ENCODE measurements at regions not wholly inside any gene's neighbourhood (a gene's known extent, or its start where the extent isn't known, plus 50 kb on each side); places are given as distances from the start of the nearest gene placed in this dataset.

DNA sequence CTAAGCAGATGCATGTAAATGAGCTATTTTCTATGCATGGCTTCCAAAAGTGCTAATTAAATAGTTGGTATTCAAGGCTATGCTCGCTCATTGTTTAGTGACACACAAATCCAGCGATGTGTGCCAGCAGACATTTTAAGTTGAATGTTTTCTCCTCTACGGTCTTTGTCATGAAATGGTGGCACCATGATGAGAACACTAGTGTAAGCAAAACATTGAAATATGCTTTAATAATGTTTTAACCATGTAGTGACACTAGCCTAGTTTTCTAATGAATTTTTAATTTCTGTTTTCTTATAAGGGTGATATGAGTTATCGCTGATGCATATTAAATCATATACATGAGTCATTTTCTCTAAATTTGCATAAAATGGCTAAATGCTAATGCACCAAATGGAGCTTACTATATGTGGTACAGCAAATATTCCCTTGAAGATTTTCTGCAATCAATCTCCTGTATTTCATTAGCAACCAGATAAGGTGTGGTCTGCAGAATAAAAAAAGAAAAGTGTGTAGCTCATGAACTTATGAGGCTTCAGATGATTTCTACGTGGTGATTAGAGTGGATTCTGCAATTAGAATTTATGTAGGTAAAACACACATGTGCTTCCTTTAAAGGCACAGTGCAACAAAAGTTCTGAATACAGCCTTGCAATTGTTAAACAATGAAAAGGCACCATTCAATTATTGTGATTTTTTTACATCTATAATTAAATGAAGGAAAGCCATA is 226.6 kb downstream of the MEF2C start:
- Histone ChIP-seq H3K4me1 (peaks cover 0 to 10% (median 9%) of the 10 kb centered on the region in 4 donors), H3K4me3 (no peak overlapping the region), H3K36me3 (no peaks in the 10 kb centered on the region), H3K27me3 (peaks cover 93% of the 10 kb centered on the region), H3K27ac (no peak overlapping the region), H3K9me3 (no peaks in the 10 kb centered on the region)
- in situ Hi-C loops (cut with MboI; ENCODE audit: low pct_ligation_motif_present in 1 of 4, low pct_unique_long_range_greater_than_20kb in 1 of 4, low sequenced_read_pairs in 3 of 4) = loop anchor here in 2 of 4 donors (25.0 kb wide), 1 partner anchor 519 kb away; no protein-coding TSS in a partner anchor
- intact Hi-C loops (cut with DNase I; ENCODE audit: low total_unique reads) = no loop called here
- no peak for DNase-seq
- TF ChIP-seq, protein P1, sequence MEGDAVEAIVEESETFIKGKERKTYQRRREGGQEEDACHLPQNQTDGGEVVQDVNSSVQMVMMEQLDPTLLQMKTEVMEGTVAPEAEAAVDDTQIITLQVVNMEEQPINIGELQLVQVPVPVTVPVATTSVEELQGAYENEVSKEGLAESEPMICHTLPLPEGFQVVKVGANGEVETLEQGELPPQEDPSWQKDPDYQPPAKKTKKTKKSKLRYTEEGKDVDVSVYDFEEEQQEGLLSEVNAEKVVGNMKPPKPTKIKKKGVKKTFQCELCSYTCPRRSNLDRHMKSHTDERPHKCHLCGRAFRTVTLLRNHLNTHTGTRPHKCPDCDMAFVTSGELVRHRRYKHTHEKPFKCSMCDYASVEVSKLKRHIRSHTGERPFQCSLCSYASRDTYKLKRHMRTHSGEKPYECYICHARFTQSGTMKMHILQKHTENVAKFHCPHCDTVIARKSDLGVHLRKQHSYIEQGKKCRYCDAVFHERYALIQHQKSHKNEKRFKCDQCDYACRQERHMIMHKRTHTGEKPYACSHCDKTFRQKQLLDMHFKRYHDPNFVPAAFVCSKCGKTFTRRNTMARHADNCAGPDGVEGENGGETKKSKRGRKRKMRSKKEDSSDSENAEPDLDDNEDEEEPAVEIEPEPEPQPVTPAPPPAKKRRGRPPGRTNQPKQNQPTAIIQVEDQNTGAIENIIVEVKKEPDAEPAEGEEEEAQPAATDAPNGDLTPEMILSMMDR (IDR thresholded peaks at IDR 0.05) = no peak
- TF ChIP-seq POLR2AphosphoS5 (IDR thresholded peaks at IDR 0.05) = no peak
- no peak for TF ChIP-seq POLR2A (IDR thresholded peaks at IDR 0.05)
- TF ChIP-seq EP300 (IDR thresholded peaks at IDR 0.05; ENCODE audit: low read depth) = no peak
- 68 to 72% methylated on average over 5 of the region's 5 CpGs for WGBS, 2 donors (ENCODE audit: low coverage in 1 of 2)

DNA sequence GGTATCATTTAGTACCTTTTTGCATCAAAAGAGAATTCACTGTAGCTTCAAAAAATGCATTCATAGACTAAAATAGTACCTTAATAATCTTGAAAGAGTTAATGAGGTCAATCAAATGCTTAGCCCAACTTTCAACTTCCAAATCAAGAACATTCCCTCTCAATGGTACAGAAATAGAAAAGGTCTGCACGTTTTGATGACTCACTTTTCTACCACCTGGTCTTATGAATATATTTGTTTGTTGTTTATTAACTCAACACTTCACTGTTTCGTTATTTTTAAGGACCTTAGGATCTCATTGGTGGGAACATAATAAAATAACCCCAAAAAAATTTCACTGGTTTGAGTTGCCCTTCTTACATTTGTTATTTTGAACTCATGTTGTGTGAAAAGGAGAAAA is 229.5 kb downstream of the MEF2C start:
- in situ Hi-C loops (cut with MboI; ENCODE audit: low pct_ligation_motif_present in 1 of 4, low pct_unique_long_range_greater_than_20kb in 1 of 4, low sequenced_read_pairs in 3 of 4) (loop anchor here in 2 of 4 donors (25.0 kb wide), 1 partner anchor 516 kb away; no protein-coding TSS in a partner anchor), intact Hi-C loops (cut with DNase I; ENCODE audit: low total_unique reads) (no loop called here)
- no peak for DNase-seq
- no peaks in the 10 kb centered on the region for H3K36me3 ChIP-seq
- no peak overlapping the region for H3K27ac ChIP-seq
- H3K27me3 ChIP-seq = peaks cover 77% of the 10 kb centered on the region
- TF ChIP-seq, protein P1 (IDR thresholded peaks at IDR 0.05) = no peak
- TF ChIP-seq POLR2A (IDR thresholded peaks at IDR 0.05) (no peak), POLR2AphosphoS5 (IDR thresholded peaks at IDR 0.05) (no peak), EP300 (IDR thresholded peaks at IDR 0.05; ENCODE audit: low read depth) (no peak)
- H3K9me3 ChIP-seq = no peaks in the 10 kb centered on the region
- no peak overlapping the region for H3K4me3 ChIP-seq
- no peaks in the 10 kb centered on the region for H3K4me1 ChIP-seq
- 30 to 32% methylated on average over 2 of the region's 2 CpGs for WGBS, 2 donors (ENCODE audit: low coverage in 1 of 2)

DNA sequence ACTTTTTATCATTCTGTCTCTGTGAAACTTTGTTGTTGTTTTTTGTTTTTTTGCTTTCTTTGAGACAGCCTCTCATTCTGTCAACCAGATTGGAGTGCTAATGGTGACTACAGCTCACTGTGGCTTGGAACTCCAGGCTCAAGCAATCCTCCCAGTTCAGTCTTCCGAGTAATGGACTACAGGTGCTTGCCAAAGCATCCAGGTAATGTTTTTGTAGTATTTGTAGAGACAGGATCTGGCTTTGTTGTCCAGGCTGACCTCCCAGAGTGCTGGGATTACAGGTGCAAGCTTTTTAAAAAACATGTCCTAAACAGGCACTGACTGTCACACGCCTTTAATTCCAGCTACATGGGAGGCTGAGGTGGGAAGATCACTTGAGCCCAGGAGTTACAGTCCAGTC is 235.1 kb downstream of the MEF2C start:
- in situ Hi-C loops (cut with MboI; ENCODE audit: low pct_ligation_motif_present in 1 of 4, low pct_unique_long_range_greater_than_20kb in 1 of 4, low sequenced_read_pairs in 3 of 4) = no loop called here
- 67 to 80% methylated on average over 1 to 2 of the region's 2 CpGs for WGBS, 2 donors (ENCODE audit: low coverage in 1 of 2)
- Histone ChIP-seq H3K36me3 (no peaks in the 10 kb centered on the region), H3K4me3 (no peak overlapping the region), H3K27me3 (peaks cover 41% of the 10 kb centered on the region), H3K27ac (no peak overlapping the region), H3K9me3 (no peaks in the 10 kb centered on the region), H3K4me1 (no peaks in the 10 kb centered on the region)
- DNase-seq = no peak
- intact Hi-C loops (cut with DNase I; ENCODE audit: low total_unique reads) = no loop called here
- TF ChIP-seq POLR2AphosphoS5 (IDR thresholded peaks at IDR 0.05) (no peak), POLR2A (IDR thresholded peaks at IDR 0.05) (no peak), EP300 (IDR thresholded peaks at IDR 0.05; ENCODE audit: low read depth) (no peak)
- TF ChIP-seq, protein P1 (IDR thresholded peaks at IDR 0.05) = no peak

DNA sequence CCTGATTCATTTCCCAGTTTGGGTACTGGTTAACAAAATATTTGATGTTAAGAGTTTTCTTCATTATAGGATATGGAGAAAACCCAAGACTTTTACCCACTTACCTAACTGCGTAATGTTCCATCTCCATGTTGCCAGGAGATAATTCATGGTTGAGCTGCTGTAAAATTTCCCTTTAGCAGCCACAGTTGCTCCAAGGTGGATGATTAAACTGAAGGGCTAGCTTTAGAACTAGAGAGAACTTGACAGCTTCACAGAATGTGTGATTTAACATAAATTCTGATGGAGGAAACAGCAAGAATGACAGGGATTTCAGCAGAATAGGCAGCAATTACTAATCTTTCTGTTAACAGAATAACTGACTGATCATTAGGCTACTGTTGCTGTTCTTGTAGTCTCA is 236.1 kb downstream of the MEF2C start:
- Histone ChIP-seq H3K9me3 (no peaks in the 10 kb centered on the region), H3K27me3 (peaks cover 32% of the 10 kb centered on the region), H3K27ac (no peak overlapping the region), H3K36me3 (no peaks in the 10 kb centered on the region), H3K4me3 (no peak overlapping the region), H3K4me1 (no peaks in the 10 kb centered on the region)
- DNase-seq = no peak
- WGBS, 2 donors (ENCODE audit: low coverage in 1 of 2) = 51 to 100% methylated on average over 1 of the region's 1 CpG
- intact Hi-C loops (cut with DNase I; ENCODE audit: low total_unique reads) (no loop called here), in situ Hi-C loops (cut with MboI; ENCODE audit: low pct_ligation_motif_present in 1 of 4, low pct_unique_long_range_greater_than_20kb in 1 of 4, low sequenced_read_pairs in 3 of 4) (no loop called here)
- TF ChIP-seq POLR2A (IDR thresholded peaks at IDR 0.05) (no peak), POLR2AphosphoS5 (IDR thresholded peaks at IDR 0.05) (no peak), EP300 (IDR thresholded peaks at IDR 0.05; ENCODE audit: low read depth) (no peak)
- TF ChIP-seq, protein P1 (IDR thresholded peaks at IDR 0.05) = no peak

All from transverse colon (tissue), 4 donors.